SK-N-MC (cell line): ENCODE measurements at regions not wholly inside any gene's neighbourhood (a gene's known extent, or its start where the extent isn't known, plus 50 kb on each side); places are given as distances from the start of the nearest gene placed in this dataset.

Experiments used
- EZH2 ChIP-seq: fragments of 200-600 bp; sonication (generic); IDR thresholded peaks from one replicate; pipeline ENCODE4 v1.6.1; 2017; ENCODE audit warnings: antibody characterized with exemption
- POLR2AphosphoS5 ChIP-seq: IDR thresholded peaks from 2 replicates; pipeline ENCODE4 v1.6.1; 2012; ENCODE audit warnings: mild to moderate bottlenecking, low read depth, low read length, borderline replicate concordance

DNA sequence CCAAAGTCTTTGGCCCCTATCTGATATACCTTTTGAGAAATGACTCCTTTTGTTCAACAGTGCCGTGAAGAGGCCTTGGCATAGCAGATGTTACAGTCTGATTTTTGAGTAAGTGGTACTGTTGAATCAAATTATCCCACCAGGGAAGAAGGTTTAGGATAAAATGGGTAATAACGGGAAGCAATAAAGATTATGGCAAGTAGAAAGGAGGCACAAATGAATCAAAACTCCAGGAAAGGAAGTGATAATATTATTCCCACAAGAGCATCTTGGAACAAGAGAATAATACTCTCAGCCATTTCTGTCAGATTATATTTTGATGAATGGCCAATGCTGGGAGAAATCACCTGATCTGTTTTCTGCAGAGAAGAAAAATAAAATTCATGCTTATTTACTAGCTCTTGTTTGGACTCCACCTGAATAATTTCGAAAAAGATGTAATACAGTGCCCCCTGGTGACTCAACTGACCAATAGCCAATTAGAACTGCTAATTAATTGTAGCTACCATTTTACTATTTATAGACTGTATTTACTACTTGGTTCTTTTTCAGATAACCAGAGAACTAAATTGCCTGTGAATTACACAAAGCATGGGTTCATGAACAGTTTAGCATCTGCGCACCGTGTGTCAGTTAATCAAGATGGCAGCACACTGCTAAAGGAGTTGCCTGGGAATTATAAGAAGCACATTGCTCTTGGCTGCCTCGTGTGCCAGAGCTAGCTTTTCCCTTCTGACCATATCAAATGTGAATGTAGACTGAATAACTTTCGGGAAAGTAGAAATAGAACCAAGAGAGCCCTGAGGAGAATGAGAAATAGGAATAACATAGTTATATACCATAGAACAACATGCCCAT lies 78.5 kb upstream of the TRDN start:
- TF ChIP-seq EZH2 (no peak), POLR2AphosphoS5 (no peak)
